Endothelial cell of umbilical vein (primary cell): ENCODE measurements at regions not wholly inside any gene's neighbourhood (a gene's known extent, or its start where the extent isn't known, plus 50 kb on each side); places are given as distances from the start of the nearest gene placed in this dataset.

Experiments used
- BruUV-seq: library from RNA; stranded (reverse); fragments of 400-500 nt; replicated peaks from 2 replicates; lab custom pipeline; 2021; lab: Mats Ljungman, UMichigan
- CTCF ChIA-PET: fragments of 300-600, 350-600 bp; sonication (Branson Sonifier 250); formaldehyde crosslinking; loops from one replicate; lab custom pipeline; 2021; ENCODE audit warnings: antibody characterized with exemption, inconsistent platforms; lab: Charles Lee
- POLR2A ChIA-PET: fragments of 300-600, 350-600 bp; sonication (Branson Sonifier 250); formaldehyde crosslinking; loops from one replicate; lab custom pipeline; 2021; ENCODE audit warnings: antibody characterized with exemption, inconsistent platforms; lab: Charles Lee
- DNase-seq: peaks from one replicate; pipeline ENCODE4 v3.0.0-alpha.2; 2011; ENCODE audit warnings: low read depth, low spot score
- FAIRE-seq: peaks from 2 replicates; lab custom pipeline; 2011; peaks lifted over from hg19 to GRCh38; lab: Jason Lieb, UNC
- H2AFZ ChIP-seq: 2 replicates; pipeline ENCODE4 v1.6.0; 2012; ENCODE audit warnings: low read depth, low read length, control low read depth, inconsistent platforms
- H3K27ac ChIP-seq: 2 replicates; pipeline ENCODE4 v1.5.1; 2011; ENCODE audit warnings: low read depth, mild to moderate bottlenecking, control low read depth, low read length, moderate library complexity; ENCODE audit not compliant: insufficient read depth
- H3K27me3 ChIP-seq, 2 experiments: 2 replicates each; pipeline versions ENCODE4 v1.6.0 to v1.6.1; 2011; ENCODE audit warnings: low read length in 2 of 2, mixed read lengths in 1 of 2; ENCODE audit not compliant: control insufficient read depth in 2 of 2, insufficient read depth in 2 of 2
- H3K36me3 ChIP-seq, 2 experiments: 2 replicates in 1 of 2; 3 replicates in 1 of 2; pipeline ENCODE4 v1.5.1; 2011; ENCODE audit warnings: low read length in 2 of 2, mild to moderate bottlenecking in 1 of 2, moderate library complexity in 1 of 2; ENCODE audit not compliant: control insufficient read depth in 2 of 2, insufficient read depth in 2 of 2; ENCODE audit errors: extremely low read depth in 1 of 2
- H3K4me1 ChIP-seq: 3 replicates; pipeline ENCODE4 v1.5.1; 2011; ENCODE audit warnings: mild to moderate bottlenecking, low read length; ENCODE audit not compliant: control insufficient read depth, insufficient read depth; ENCODE audit errors: extremely low read depth
- H3K4me2 ChIP-seq: 2 replicates; pipeline ENCODE4 v1.6.1; 2011; ENCODE audit warnings: low read length, control low read depth, mixed read lengths; ENCODE audit not compliant: insufficient read depth
- H3K4me3 ChIP-seq, 3 experiments: fragments of 200-600 bp in 1 of 3; sonication (generic), shearing (Covaris generic) in 1 of 3; replicated peaks in 1 of 3; 2 replicates each; pipeline ENCODE4 v1.5.1; 2011 to 2016; ENCODE audit warnings: control low read depth in 3 of 3, low read length in 3 of 3, mild to moderate bottlenecking in 2 of 3, inconsistent platforms in 1 of 3, low read depth in 1 of 3, moderate library complexity in 1 of 3; ENCODE audit not compliant: insufficient read depth in 1 of 3
- H3K79me2 ChIP-seq: 2 replicates; pipeline ENCODE4 v1.6.0; 2012; ENCODE audit warnings: low read length, inconsistent platforms; ENCODE audit not compliant: control insufficient read depth, insufficient read depth
- H3K9ac ChIP-seq: replicated peaks from 2 replicates; pipeline ENCODE3; 2011; ENCODE audit warnings: low read length, control low read depth; ENCODE audit not compliant: insufficient read depth; ENCODE audit errors: extremely low read depth
- H3K9me1 ChIP-seq: replicated peaks from 3 replicates; pipeline ENCODE4 v1.6.0; 2011; ENCODE audit warnings: mild to moderate bottlenecking, low read length; ENCODE audit not compliant: control insufficient read depth, insufficient read depth; ENCODE audit errors: extremely low read depth
- H3K9me3 ChIP-seq: replicated peaks from 2 replicates; pipeline ENCODE4 v1.5.1; 2012; ENCODE audit warnings: low read length, inconsistent platforms; ENCODE audit not compliant: control insufficient read depth, insufficient read depth
- H4K20me1 ChIP-seq: replicated peaks from 2 replicates; pipeline ENCODE3; 2011; ENCODE audit warnings: mild to moderate bottlenecking, low read length; ENCODE audit not compliant: control insufficient read depth, insufficient read depth; ENCODE audit errors: extremely low read depth
- EZH2 ChIP-seq: IDR thresholded peaks from 2 replicates; pipeline ENCODE4 v1.6.1; 2012; ENCODE audit warnings: borderline replicate concordance, low read depth, mild to moderate bottlenecking, moderate library complexity, low read length, inconsistent platforms; ENCODE audit not compliant: severe bottlenecking
- FOS ChIP-seq: IDR thresholded peaks from 2 replicates; pipeline ENCODE4 v1.6.1; 2011; ENCODE audit warnings: mild to moderate bottlenecking, low read length, moderate library complexity, borderline replicate concordance; ENCODE audit not compliant: insufficient read depth
- GATA2 ChIP-seq: IDR thresholded peaks from 2 replicates; pipeline ENCODE4 v1.7.0; 2011; ENCODE audit warnings: low read depth, mild to moderate bottlenecking, moderate library complexity, mixed read lengths, low read length; ENCODE audit not compliant: insufficient read length, insufficient read depth
- JUN ChIP-seq: IDR thresholded peaks from 2 replicates; pipeline ENCODE4 v1.6.1; 2011; ENCODE audit warnings: borderline replicate concordance, low read depth; ENCODE audit not compliant: insufficient read length, insufficient read depth
- MYC ChIP-seq: IDR thresholded peaks from one replicate; pipeline ENCODE4 v1.6.1; 2011; ENCODE audit warnings: mild to moderate bottlenecking, low read depth, low read length
- POLR2A ChIP-seq: IDR thresholded peaks from 2 replicates; pipeline ENCODE4 v1.6.1; 2012; ENCODE audit warnings: low read depth, mild to moderate bottlenecking, control low read depth, low read length
- POLR2AphosphoS5 ChIP-seq: IDR thresholded peaks from 2 replicates; pipeline ENCODE4 v1.6.1; 2012; ENCODE audit warnings: low read depth, mild to moderate bottlenecking, control low read depth, low read length, moderate library complexity; ENCODE audit not compliant: insufficient read depth
- dilution Hi-C: fragments of 300-500 bp; cut with MboI; formaldehyde crosslinking; loops from one replicate; pipeline ENCODE4 v1.15.0; 2019; ENCODE audit warnings: low sequenced_read_pairs; ENCODE audit not compliant: extremely low pct_ligation_motif_present
- intact Hi-C: fragments of 100-400 bp; cut with micrococcal nuclease; formaldehyde crosslinking; loops from one replicate; pipeline ENCODE4 v1.10.0; 2022
- TF ChIP-seq, protein P1 (sequence below): IDR thresholded peaks from 2 replicates; pipeline ENCODE4 v1.6.1; 2011; ENCODE audit not compliant: insufficient read depth, insufficient read length
- TF ChIP-seq, protein P2 (sequence below), 2 donors: IDR thresholded peaks; 1 replicate in 1 of 2; 2 replicates in 1 of 2; pipeline ENCODE4 v1.5.1; 2011; ENCODE audit warnings: low read length in 2 of 2, mild to moderate bottlenecking in 2 of 2, moderate library complexity in 2 of 2, control low read depth in 1 of 2, inconsistent platforms in 1 of 2, low read depth in 1 of 2; ENCODE audit not compliant: insufficient read depth in 1 of 2; ENCODE audit errors: extremely low read depth in 1 of 2

DNA sequence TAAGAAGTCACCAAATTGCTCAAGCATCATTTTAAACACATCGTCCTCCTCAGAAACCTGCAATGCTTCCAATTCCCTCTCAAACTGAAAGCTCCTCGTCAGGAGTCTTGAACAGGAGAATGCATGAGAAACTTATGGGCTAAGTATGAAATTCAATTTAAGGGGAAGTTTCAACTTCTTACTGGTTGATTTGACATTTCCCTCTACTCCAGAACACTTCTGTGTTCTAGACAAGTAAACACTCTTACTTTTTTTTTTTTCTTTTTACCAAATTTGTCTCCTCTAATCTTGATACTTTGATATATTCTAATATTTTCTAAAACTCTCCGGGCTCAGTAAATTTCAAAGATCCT is 181.7 kb downstream of the RSL24D1 start:
- Histone ChIP-seq H3K79me2 (no peaks in the 10 kb centered on the region), H3K9me1 (no peaks in the 10 kb centered on the region), H3K27me3 (no peaks in the 10 kb centered on the region), H2AFZ (no peak overlapping the region), H4K20me1 (no peaks in the 10 kb centered on the region), H3K27ac (no peak overlapping the region), H3K4me1 (no peaks in the 10 kb centered on the region), H3K9me3 (no peaks in the 10 kb centered on the region), H3K4me3 (no peak overlapping the region), H3K4me2 (no peak overlapping the region), H3K9ac (no peak overlapping the region), H3K36me3 (no peaks in the 10 kb centered on the region)
- TF ChIP-seq, protein P1, sequence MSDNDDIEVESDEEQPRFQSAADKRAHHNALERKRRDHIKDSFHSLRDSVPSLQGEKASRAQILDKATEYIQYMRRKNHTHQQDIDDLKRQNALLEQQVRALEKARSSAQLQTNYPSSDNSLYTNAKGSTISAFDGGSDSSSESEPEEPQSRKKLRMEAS: no peak
- TF ChIP-seq FOS (no peak), JUN (no peak), MYC (no peak), GATA2 (no peak), POLR2A (no peak), EZH2 (no peak), POLR2AphosphoS5 (no peak)
- TF ChIP-seq, protein P2, sequence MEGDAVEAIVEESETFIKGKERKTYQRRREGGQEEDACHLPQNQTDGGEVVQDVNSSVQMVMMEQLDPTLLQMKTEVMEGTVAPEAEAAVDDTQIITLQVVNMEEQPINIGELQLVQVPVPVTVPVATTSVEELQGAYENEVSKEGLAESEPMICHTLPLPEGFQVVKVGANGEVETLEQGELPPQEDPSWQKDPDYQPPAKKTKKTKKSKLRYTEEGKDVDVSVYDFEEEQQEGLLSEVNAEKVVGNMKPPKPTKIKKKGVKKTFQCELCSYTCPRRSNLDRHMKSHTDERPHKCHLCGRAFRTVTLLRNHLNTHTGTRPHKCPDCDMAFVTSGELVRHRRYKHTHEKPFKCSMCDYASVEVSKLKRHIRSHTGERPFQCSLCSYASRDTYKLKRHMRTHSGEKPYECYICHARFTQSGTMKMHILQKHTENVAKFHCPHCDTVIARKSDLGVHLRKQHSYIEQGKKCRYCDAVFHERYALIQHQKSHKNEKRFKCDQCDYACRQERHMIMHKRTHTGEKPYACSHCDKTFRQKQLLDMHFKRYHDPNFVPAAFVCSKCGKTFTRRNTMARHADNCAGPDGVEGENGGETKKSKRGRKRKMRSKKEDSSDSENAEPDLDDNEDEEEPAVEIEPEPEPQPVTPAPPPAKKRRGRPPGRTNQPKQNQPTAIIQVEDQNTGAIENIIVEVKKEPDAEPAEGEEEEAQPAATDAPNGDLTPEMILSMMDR (IDR thresholded peaks at IDR 0.05; ENCODE audit: extremely low read depth in 1 of 2, insufficient read depth in 1 of 2, low read depth in 1 of 2, low read length in 2 of 2): no peak
- CTCF ChIA-PET: no interaction called here
- FAIRE-seq (no peak), DNase-seq (no peak)
- no TSS peak for BruUV-seq
- dilution Hi-C loops (no loop called here), intact Hi-C loops (no loop called here)
- POLR2A ChIA-PET: no interaction called here
